ENCODE measurements at regions not wholly inside any gene's neighbourhood (a gene's known extent, or its start where the extent isn't known, plus 50 kb on each side); places are given as distances from the start of the nearest gene placed in this dataset.

- no peak for TF ChIP-seq ATF3 (IDR thresholded peaks at IDR 0.05; ENCODE audit: insufficient read depth, low read depth, low read length)
- TF ChIP-seq BACH1 (IDR thresholded peaks at IDR 0.05; ENCODE audit: low read length): no peak
- no peak for TF ChIP-seq CHD1 (IDR thresholded peaks at IDR 0.05; ENCODE audit: low read depth, low read length)
- TF ChIP-seq ZNF274 (IDR thresholded peaks at IDR 0.05; ENCODE audit: borderline replicate concordance, extremely low read depth, low read length): no peak
- no peak for TF ChIP-seq RAD21 (IDR thresholded peaks at IDR 0.05 in 1 of 2, conservative IDR thresholded peaks at IDR 0.05 in 1 of 2; ENCODE audit: low read depth in 2 of 2, low read length in 2 of 2)
- no peak for TF ChIP-seq MAFK (IDR thresholded peaks at IDR 0.05; ENCODE audit: low read depth, low read length)
These were observed 119.1 kb downstream of the ENC1 start (continued) for GRCh38 chr5:74521401-74521800.
